Heart right ventricle (tissue), 16 donors: ENCODE measurements at regions not wholly inside any gene's neighbourhood (a gene's known extent, or its start where the extent isn't known, plus 50 kb on each side); places are given as distances from the start of the nearest gene placed in this dataset.

ENCODE experiments used
- ATAC-seq, 8 donors: fragments of 200-7000 bp; cut with Tn5 transposase; one replicate each; pipeline ENCODE4 v1.9.1; 2020; ENCODE audit warnings: mild to moderate bottlenecking in 8 of 8, moderate library complexity in 8 of 8, moderate number of reproducible peaks in 1 of 8
- DNase-seq, 2 donors: peaks; one replicate each; pipeline ENCODE4 v3.0.0-alpha.2; 2020
- H3K27ac ChIP-seq, 10 donors: fragments of 200-600 bp; sonication (generic) in 2 of 10; one replicate each; pipeline versions ENCODE4 v1.5.0 to v1.8.0; 2020 to 2022; ENCODE audit warnings: mild to moderate bottlenecking in 3 of 10
- H3K27me3 ChIP-seq, 7 donors: fragments of 200-600 bp; one replicate each; pipeline ENCODE4 v1.8.0; 2021 to 2022; ENCODE audit warnings: mild to moderate bottlenecking in 2 of 7
- H3K36me3 ChIP-seq, 9 donors: fragments of 200-600 bp; sonication (generic) in 1 of 9; one replicate each; pipeline versions ENCODE4 v1.5.0 to v1.8.0; 2020 to 2022; ENCODE audit warnings: mild to moderate bottlenecking in 2 of 9
- H3K4me1 ChIP-seq, 9 donors: fragments of 200-600 bp; sonication (generic) in 1 of 9; one replicate each; pipeline versions ENCODE4 v1.5.0 to v1.8.0; 2020 to 2022; ENCODE audit warnings: mild to moderate bottlenecking in 4 of 9
- H3K4me3 ChIP-seq, 10 donors: fragments of 200-600 bp; sonication (generic) in 2 of 10; one replicate each; pipeline versions ENCODE4 v1.5.0 to v1.8.0; 2020 to 2022; ENCODE audit warnings: mild to moderate bottlenecking in 7 of 10, moderate library complexity in 2 of 10
- H3K9me3 ChIP-seq, 11 donors: fragments of 200-600 bp in 10 of 11; sonication (generic) in 2 of 11; one replicate each; pipeline versions ENCODE4 v1.5.0 to v1.8.0; 2013 to 2022; ENCODE audit warnings: mild to moderate bottlenecking in 2 of 11, control low read depth in 1 of 11, moderate library complexity in 1 of 11
- CTCF ChIP-seq, 9 donors: fragments of 200-600 bp; sonication (generic) in 2 of 9; IDR thresholded peaks; one replicate each; pipeline versions ENCODE4 v1.5.0 to v1.8.0; 2021 to 2022; ENCODE audit warnings: antibody characterized with exemption in 9 of 9, mild to moderate bottlenecking in 5 of 9, moderate library complexity in 1 of 9
- WGBS, 2 donors: extraction: QIAGEN DNeasy Blood & Tissue Kit; methylation state at CpG; one replicate each; pipeline ENCODE4 v1.1.7; 2013; ENCODE audit warnings: inconsistent platforms in 1 of 2; 5-methylcytosine and 5-hydroxymethylcytosine counted together
- intact Hi-C, 10 donors: fragments of 100-400 bp; cut with DNase I; formaldehyde crosslinking; loops; one replicate each; pipeline versions ENCODE4 v1.11.1 to v1.14.2; 2022
- donor health status: Arrhythmogenic right ventricular cardiomyopathy.
- donor health status: ischemic (EF 13 %, LVEDD 7.1; RV severe dilation, severe dysfunction).
- donor health status: healthy with polysubstance abuse.
- donor health status: DM: no; HTN: yes; CAD: no.
- donor health status: DM: no; HTN: no; CAD: no.
- donor health status: ischemic (EF 25% LVEDD 6.9; RV normal size, moderate dysfunction).
- donor health status: ischemic (EF 25% LVEDD 5.7; RV mildly dilated, moderate dysfunction).
- donor health status: healthy.
- donor health status: DM: yes; HTN: yes; CAD: no.
- donor health status: Ischemic cardiomyopathy.
- donor health status: ischemic (EF 35%, LVEDD 5.7; RV mildly dilated, moderate dysfunction).
- donor health status: nonischemic (EF 11% LVEDD 7.7; RV severe dilation, severe dysfunction).
- donor health status: DM: yes; HTN: yes; CAD: no.
- donor health status: PGD.
- donor health status: ischemic (EF 29% LVEDD 5.4; RV normal size, mild dysfunction).
- donor health status: nonischemic (EF 23%, LVEDD 6.1; RV moderate dilation, normal function).

DNA sequence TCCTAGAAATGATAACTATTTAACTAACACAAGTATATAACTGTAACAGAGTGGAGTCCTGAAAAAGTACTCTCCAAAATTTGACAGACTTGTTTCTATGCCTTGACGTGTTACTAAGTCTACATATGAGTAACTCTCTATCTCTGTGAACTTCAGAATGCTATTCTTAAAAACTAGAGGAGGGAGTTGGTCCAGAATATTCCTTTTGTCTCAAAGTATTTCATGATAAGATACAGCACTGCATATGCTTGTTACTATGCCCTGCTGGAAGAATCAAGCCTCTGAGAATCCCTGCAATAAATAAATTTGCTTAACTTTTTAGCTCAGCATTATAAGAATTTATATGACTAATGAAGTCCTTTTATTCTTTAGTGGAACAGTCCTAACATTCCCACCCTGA lies 50.9 kb upstream of the ATXN3L start:
- no peaks in the 10 kb centered on the region for H3K9me3 ChIP-seq
- TF ChIP-seq CTCF (IDR thresholded peaks at IDR 0.05), result no peak
- H3K27ac ChIP-seq, result no peak overlapping the region
- H3K4me3 ChIP-seq, result no peak overlapping the region
- intact Hi-C loops, result no loop called here
- peaks cover 0 to 40% (median 0%) of the 10 kb centered on the region in 7 donors for H3K27me3 ChIP-seq
- WGBS, 2 donors, result 57 to 69% methylated on average over 1 of the region's 1 CpG
- no peak for ATAC-seq
- peaks cover 0 to 8% (median 0%) of the 10 kb centered on the region in 9 donors for H3K4me1 ChIP-seq
- H3K36me3 ChIP-seq, result no peaks in the 10 kb centered on the region
- no peak for DNase-seq
